MM.1S (cell line): ENCODE measurements at regions not wholly inside any gene's neighbourhood (a gene's known extent, or its start where the extent isn't known, plus 50 kb on each side); places are given as distances from the start of the nearest gene placed in this dataset.

Experiments
- DNase-seq: peaks from one replicate; pipeline ENCODE4 v3.0.0-alpha.2; 2015
- H2AFZ ChIP-seq: fragments of 300-600 bp; sonication (generic); 2 replicates; pipeline ENCODE4 v1.6.0; 2016; ENCODE audit warnings: antibody characterized with exemption, low read length
- H3F3A ChIP-seq: fragments of 300-600 bp; sonication (generic); 2 replicates; pipeline ENCODE4 v1.6.1; 2016; ENCODE audit warnings: mild to moderate bottlenecking, antibody characterized with exemption, low read length, moderate library complexity, mixed read lengths; ENCODE audit not compliant: insufficient read depth
- H3K27ac ChIP-seq: fragments of 300-600 bp; sonication (generic); 2 replicates; pipeline ENCODE4 v1.5.1; 2016; ENCODE audit warnings: mild to moderate bottlenecking, low read length
- H3K27me3 ChIP-seq: fragments of 300-600 bp; sonication (generic); replicated peaks from 2 replicates; pipeline ENCODE4 v1.6.0; 2016; ENCODE audit warnings: low read length; ENCODE audit not compliant: insufficient read depth
- H3K36me3 ChIP-seq: fragments of 300-600 bp; sonication (generic); replicated peaks from 2 replicates; pipeline ENCODE4 v1.6.1; 2016; ENCODE audit warnings: mild to moderate bottlenecking, low read length, mixed read lengths; ENCODE audit not compliant: insufficient read depth
- H3K4me1 ChIP-seq: fragments of 300-600 bp; sonication (generic); 2 replicates; pipeline ENCODE4 v1.6.1; 2016; ENCODE audit warnings: low read length, mixed read lengths
- H3K4me2 ChIP-seq: fragments of 300-600 bp; sonication (generic); 2 replicates; pipeline ENCODE4 v1.6.0; 2016; ENCODE audit warnings: low read depth, low read length
- H3K4me3 ChIP-seq: fragments of 300-600 bp; sonication (generic); 2 replicates; pipeline ENCODE4 v1.5.1; 2016; ENCODE audit warnings: low read length, mixed read lengths
- H3K79me2 ChIP-seq: fragments of 300-600 bp; sonication (generic); 2 replicates; pipeline ENCODE4 v1.6.1; 2016; ENCODE audit warnings: mixed run types, low read length, mixed read lengths
- H3K9ac ChIP-seq: fragments of 300-600 bp; sonication (generic); 2 replicates; pipeline ENCODE4 v1.6.1; 2016; ENCODE audit warnings: low read length, mixed read lengths
- H3K9me2 ChIP-seq: fragments of 300-600 bp; sonication (generic); replicated peaks from 2 replicates; pipeline ENCODE4 v1.6.1; 2016; ENCODE audit warnings: mild to moderate bottlenecking, low read length, mixed read lengths; ENCODE audit not compliant: insufficient read depth
- H3K9me3 ChIP-seq: fragments of 300-600 bp; sonication (generic); replicated peaks from 2 replicates; pipeline ENCODE4 v1.6.1; 2016; ENCODE audit warnings: mild to moderate bottlenecking, low read length, mixed read lengths; ENCODE audit not compliant: insufficient read depth
- H4K20me1 ChIP-seq: fragments of 300-600 bp; sonication (generic); 2 replicates; pipeline ENCODE4 v1.6.1; 2016; ENCODE audit warnings: mild to moderate bottlenecking, low read length, moderate library complexity, mixed read lengths; ENCODE audit not compliant: insufficient read depth
- EZH2 ChIP-seq: fragments of 300-600 bp; sonication (generic); optimal IDR thresholded peaks from 2 replicates; pipeline ENCODE3; 2017; ENCODE audit warnings: low read depth, mild to moderate bottlenecking, antibody characterized with exemption, low read length, mixed read lengths
- EZH2phosphoT487 ChIP-seq: fragments of 300-600 bp; sonication (generic); IDR thresholded peaks from 2 replicates; pipeline ENCODE4 v1.6.1; 2018; ENCODE audit warnings: antibody characterized with exemption, low read length
- TF ChIP-seq, protein P1 (sequence below): fragments of 300-600 bp; sonication (generic); IDR thresholded peaks from 2 replicates; pipeline ENCODE4 v1.5.1; 2016; ENCODE audit warnings: antibody characterized with exemption, low read length, mixed read lengths

DNA sequence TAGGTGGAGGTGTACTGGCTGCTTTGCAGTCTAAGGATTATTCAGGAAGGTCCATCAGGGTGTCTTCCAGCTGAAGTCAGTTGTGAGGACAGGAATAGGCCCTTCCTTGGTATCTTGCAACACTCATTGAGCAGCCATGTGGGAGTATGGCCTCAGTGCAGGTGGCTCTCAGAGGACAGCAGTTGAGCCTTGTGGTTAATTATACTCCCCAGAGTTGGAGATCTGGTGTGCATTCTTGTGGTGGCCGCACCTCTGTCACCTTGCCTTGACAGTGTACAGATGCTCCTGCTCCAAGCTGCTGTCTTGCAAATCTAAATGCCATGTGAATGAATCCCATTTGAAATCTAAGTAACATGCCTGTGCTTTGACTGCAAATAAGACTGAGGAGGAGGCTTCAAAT lies 339.9 kb upstream of the BCHE start:
- H3K9me3 ChIP-seq, result no peaks in the 10 kb centered on the region
- no peak overlapping the region for H3K4me2 ChIP-seq
- no peaks in the 10 kb centered on the region for H3K36me3 ChIP-seq
- H4K20me1 ChIP-seq, result no peaks in the 10 kb centered on the region
- DNase-seq, result peak; percentile 94
- no peaks in the 10 kb centered on the region for H3K79me2 ChIP-seq
- peak overlapping the region; percentile 5; the same call in 1 of the 2 replicates for H3K27ac ChIP-seq
- no peak overlapping the region for H3K9ac ChIP-seq
- TF ChIP-seq EZH2phosphoT487 (no peak), EZH2 (no peak)
- TF ChIP-seq, protein P1, sequence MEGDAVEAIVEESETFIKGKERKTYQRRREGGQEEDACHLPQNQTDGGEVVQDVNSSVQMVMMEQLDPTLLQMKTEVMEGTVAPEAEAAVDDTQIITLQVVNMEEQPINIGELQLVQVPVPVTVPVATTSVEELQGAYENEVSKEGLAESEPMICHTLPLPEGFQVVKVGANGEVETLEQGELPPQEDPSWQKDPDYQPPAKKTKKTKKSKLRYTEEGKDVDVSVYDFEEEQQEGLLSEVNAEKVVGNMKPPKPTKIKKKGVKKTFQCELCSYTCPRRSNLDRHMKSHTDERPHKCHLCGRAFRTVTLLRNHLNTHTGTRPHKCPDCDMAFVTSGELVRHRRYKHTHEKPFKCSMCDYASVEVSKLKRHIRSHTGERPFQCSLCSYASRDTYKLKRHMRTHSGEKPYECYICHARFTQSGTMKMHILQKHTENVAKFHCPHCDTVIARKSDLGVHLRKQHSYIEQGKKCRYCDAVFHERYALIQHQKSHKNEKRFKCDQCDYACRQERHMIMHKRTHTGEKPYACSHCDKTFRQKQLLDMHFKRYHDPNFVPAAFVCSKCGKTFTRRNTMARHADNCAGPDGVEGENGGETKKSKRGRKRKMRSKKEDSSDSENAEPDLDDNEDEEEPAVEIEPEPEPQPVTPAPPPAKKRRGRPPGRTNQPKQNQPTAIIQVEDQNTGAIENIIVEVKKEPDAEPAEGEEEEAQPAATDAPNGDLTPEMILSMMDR, result no peak
- peaks cover 9% of the 10 kb centered on the region; the same call in 1 of the 2 replicates for H3F3A ChIP-seq
- no peaks in the 10 kb centered on the region for H3K9me2 ChIP-seq
- H3K27me3 ChIP-seq, result no peaks in the 10 kb centered on the region
- H3K4me1 ChIP-seq, result peaks cover 21% of the 10 kb centered on the region
- no peak overlapping the region for H3K4me3 ChIP-seq
- H2AFZ ChIP-seq, result peak overlapping the region; percentile 22; the same call in 1 of the 2 replicates

DNA sequence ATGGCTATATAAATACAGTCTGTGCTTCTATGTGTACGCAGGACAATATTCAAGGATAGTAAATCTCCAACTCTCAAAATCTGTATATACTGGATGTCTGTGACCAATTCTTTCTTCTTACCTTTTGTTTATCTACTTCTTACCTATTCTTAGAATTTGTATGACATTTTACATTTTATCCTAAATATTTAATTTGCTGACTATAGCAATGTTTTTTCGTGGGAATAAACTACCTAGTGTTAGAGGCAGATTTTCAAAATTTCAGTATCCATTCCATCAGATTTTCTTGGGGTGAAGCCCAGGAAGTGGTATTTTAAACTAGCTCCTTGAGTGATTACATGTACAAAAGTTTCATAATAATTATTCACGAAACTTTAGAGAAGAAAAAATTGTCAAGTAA lies 334.5 kb upstream of the BCHE start:
- Histone ChIP-seq H3K27me3 (no peaks in the 10 kb centered on the region), H3K9me2 (no peaks in the 10 kb centered on the region), H4K20me1 (no peaks in the 10 kb centered on the region), H3K27ac (no peak overlapping the region), H3K9me3 (no peaks in the 10 kb centered on the region), H2AFZ (no peak overlapping the region), H3K4me2 (no peak overlapping the region), H3K9ac (no peak overlapping the region), H3K4me1 (peaks cover 8% of the 10 kb centered on the region), H3K36me3 (no peaks in the 10 kb centered on the region), H3K4me3 (no peak overlapping the region), H3F3A (no peaks in the 10 kb centered on the region), H3K79me2 (no peaks in the 10 kb centered on the region)
- TF ChIP-seq, protein P1, result no peak
- DNase-seq, result no peak

DNA sequence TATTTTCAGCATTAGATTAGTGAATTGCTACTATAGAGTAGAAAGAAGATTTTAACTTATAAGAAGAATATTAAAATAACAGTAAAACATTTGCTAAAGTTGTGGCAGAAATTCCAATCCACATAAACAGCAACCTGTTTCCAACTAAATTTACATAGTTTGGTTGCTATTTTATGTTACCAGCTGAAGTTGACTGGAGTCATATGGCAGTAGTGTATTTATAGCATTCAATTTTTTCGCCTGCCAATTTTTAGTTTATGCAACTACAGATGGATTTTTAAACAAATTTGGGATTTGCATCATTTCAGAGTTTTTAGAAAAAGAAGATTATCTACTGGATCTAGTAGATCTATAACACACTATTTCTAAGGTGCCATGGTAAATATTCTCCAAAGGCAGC lies 332.5 kb upstream of the BCHE start:
- no peaks in the 10 kb centered on the region for H3K27me3 ChIP-seq
- H3K36me3 ChIP-seq, result no peaks in the 10 kb centered on the region
- H3K4me1 ChIP-seq, result no peaks in the 10 kb centered on the region
- no peaks in the 10 kb centered on the region for H4K20me1 ChIP-seq
- H3K4me2 ChIP-seq, result no peak overlapping the region
- TF ChIP-seq, protein P1, result no peak
- no peak for TF ChIP-seq EZH2
- TF ChIP-seq EZH2phosphoT487, result no peak
- no peak overlapping the region for H3K9ac ChIP-seq
- no peak overlapping the region for H2AFZ ChIP-seq
- no peak overlapping the region for H3K4me3 ChIP-seq
- no peaks in the 10 kb centered on the region for H3K79me2 ChIP-seq
- H3K9me2 ChIP-seq, result no peaks in the 10 kb centered on the region
- no peak for DNase-seq
- H3F3A ChIP-seq, result no peaks in the 10 kb centered on the region
- H3K27ac ChIP-seq, result no peak overlapping the region
- H3K9me3 ChIP-seq, result no peaks in the 10 kb centered on the region
